GM10248 (cell line): ENCODE measurements at regions not wholly inside any gene's neighbourhood (a gene's known extent, or its start where the extent isn't known, plus 50 kb on each side); places are given as distances from the start of the nearest gene placed in this dataset.

Experiments
- CTCF ChIA-PET: fragments of 300-600 bp; sonication (Branson Sonifier 250); formaldehyde crosslinking; extraction: SDS; loops from one replicate; lab custom pipeline; 2021; ENCODE audit warnings: antibody characterized with exemption; lab: Yijun Ruan, JAX
- POLR2A ChIA-PET: fragments of 350-650 bp; sonication (Branson Sonifier 250); formaldehyde crosslinking; extraction: SDS; loops from one replicate; lab custom pipeline; 2020; ENCODE audit warnings: antibody characterized with exemption; lab: Yijun Ruan, JAX
- DNase-seq: peaks from one replicate; pipeline ENCODE4 v3.0.0; 2012; ENCODE audit errors: extremely low spot score
- CTCF ChIP-seq: IDR thresholded peaks from 2 replicates; pipeline ENCODE4 v1.5.1; 2012; ENCODE audit warnings: mild to moderate bottlenecking, low read depth; ENCODE audit errors: extremely low read depth, missing control alignments, control extremely low read depth

- no peak for TF ChIP-seq CTCF
- DNase-seq = no peak
- ChIA-PET CTCF (no interaction called here), POLR2A (no interaction called here)
Measured at GRCh38 chr7:57362868-57363267, 87.1 kb upstream of the ZNF716 start.

GRCh38 chr7:57363321-57363720 is 86.7 kb upstream of the ZNF716 start:
- no peak for TF ChIP-seq CTCF
- DNase-seq = no peak
- CTCF ChIA-PET = no interaction called here
- POLR2A ChIA-PET = no interaction called here

- POLR2A ChIA-PET = no interaction called here
- TF ChIP-seq CTCF = no peak
- CTCF ChIA-PET = no interaction called here
- DNase-seq = no peak
Measured at GRCh38 chr7:57364933-57365710, 84.9 kb upstream of the ZNF716 start.

- ChIA-PET POLR2A (no interaction called here), CTCF (no interaction called here)
- no peak for TF ChIP-seq CTCF
Measured at GRCh38 chr7:57367171-57367570, 82.8 kb upstream of the ZNF716 start.

GRCh38 chr7:57370066-57370738 is 79.8 kb upstream of the ZNF716 start:
- ChIA-PET CTCF (no interaction called here), POLR2A (no interaction called here)
- no peak for DNase-seq
- no peak for TF ChIP-seq CTCF

More at GRCh38 chr7:57367171-57367570, 82.8 kb upstream of the ZNF716 start:
- DNase-seq = no peak

GRCh38 chr7:57370739-57371098 is 79.3 kb upstream of the ZNF716 start:
- DNase-seq = no peak
- no peak for TF ChIP-seq CTCF
- POLR2A ChIA-PET = no interaction called here
- CTCF ChIA-PET = no interaction called here
